Left renal pelvis (tissue), 4 donors: ENCODE measurements at regions not wholly inside any gene's neighbourhood (a gene's known extent, or its start where the extent isn't known, plus 50 kb on each side); places are given as distances from the start of the nearest gene placed in this dataset.
"Not testable (repeated sequence)": the region's sequence is repeated elsewhere in the genome, so short reads cannot be mapped to it uniquely, and the experiment has no call there.

ENCODE experiments used
- DNase-seq, 4 donors: peaks; one replicate each; pipeline ENCODE4 v3.0.0-alpha.2; 2013; ENCODE audit warnings: low read depth in 4 of 4, low spot score in 3 of 4

DNA sequence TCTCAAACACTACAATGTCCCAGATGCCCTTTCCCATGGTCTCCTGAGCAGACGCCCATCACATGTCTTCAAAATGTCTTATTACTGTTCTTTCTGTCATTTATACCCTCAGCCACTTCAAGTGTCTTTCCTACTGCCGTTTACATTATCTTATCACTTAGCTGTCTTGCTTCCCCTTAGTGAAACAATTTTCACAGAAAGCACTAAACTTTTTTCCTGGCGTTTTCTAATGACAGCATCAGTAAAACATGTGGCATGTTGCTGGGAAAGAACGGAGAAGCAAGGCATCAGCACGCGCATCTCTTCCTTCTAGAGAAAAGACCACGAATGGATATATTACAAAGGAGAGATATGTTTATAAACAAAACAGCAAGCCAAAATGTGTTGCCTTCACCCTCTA lies 189.7 kb upstream of the SLIT2 start:
- DNase-seq: no peak

DNA sequence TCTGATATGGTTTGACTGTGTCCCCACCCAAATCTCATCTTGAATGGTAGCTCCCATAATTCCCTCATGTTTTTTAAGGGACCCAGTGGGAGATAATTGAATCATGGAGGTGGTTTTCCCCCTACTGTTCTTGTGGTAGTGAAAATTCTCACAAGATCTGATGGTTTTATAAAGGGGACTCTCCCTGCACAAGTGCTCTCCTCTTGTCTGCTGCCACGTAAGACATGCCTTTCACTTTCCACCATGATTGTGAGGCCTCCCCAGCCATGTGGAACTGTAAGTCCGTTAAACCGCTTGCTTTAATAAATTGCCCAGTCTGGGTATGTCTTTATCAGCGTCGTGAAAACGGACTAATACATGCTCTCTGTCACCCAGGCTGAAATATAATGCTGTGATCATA lies 200.9 kb upstream of the SLIT2 start:
- no peak for DNase-seq

DNA sequence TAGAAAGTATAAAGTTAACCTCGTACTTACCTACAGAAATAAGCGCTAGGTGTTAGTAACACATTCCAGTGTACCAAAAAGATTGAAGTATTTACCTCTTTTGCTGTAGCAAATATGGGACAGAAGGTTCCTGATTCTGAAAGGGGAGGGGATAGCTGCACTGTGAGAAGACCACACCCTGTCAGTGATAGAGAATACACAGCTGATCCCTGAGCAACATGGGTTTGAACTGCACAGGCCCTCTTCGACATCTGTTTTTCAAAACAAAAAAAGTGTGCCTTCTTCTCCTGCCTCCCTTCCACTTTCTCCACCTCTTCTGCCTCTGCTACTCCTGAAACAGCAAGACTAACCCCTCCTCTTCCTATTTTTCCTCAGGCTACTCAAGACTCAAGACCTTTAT lies 201.8 kb upstream of the SLIT2 start:
- no peak for DNase-seq

DNA sequence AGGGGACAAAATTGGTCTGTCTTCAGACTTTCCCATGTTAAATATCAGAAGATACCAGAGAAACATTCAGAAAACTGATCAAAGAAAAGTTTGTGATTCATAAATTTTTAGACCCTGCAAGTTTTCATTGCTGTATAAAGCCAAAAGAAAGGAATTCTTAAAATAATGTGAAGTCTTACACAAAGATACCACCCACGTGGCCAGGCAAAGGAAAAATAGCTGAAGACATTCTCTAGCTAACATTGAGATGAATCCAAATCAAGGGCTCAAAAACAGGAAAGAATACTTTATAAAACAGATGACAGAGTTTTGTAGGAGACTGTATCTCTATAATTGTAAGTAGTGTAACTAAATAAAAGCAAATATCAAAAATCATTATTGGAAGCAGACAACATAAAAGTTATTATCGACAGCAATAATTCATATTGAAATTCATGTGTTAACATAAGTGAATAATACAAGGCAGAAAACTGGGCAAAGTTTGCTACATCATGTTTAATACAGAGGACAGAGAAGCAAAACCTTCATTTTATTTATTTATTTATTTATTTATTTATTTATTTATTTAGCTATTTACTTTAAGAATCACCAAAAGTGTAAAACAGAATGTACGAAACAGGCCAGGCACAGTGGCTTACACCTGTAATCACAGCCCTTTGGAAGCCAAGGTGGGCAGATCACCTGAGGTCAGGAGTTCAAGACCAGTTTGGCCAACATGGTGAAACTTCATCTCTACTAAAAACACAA lies 204.6 kb upstream of the SLIT2 start:
- DNase-seq: no peak

DNA sequence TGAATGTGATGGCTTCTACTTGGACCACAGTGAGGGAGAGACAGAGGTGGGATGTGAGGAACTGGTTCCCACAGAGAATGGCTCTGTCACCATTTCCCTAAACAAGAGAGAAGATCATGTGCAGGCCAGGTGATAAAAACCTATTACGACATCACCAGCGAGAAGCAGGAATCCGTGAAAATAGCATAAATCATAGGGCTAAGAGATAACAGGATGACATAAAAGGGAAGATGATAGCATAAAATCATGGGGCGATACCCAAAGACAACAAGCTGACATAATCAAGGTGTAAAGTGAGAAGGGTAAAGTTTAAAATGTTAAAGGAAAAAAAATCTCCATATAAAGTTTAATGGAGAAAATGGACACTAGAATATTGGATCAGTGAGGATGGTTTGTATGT lies 205.5 kb upstream of the SLIT2 start:
- DNase-seq: no peak

DNA sequence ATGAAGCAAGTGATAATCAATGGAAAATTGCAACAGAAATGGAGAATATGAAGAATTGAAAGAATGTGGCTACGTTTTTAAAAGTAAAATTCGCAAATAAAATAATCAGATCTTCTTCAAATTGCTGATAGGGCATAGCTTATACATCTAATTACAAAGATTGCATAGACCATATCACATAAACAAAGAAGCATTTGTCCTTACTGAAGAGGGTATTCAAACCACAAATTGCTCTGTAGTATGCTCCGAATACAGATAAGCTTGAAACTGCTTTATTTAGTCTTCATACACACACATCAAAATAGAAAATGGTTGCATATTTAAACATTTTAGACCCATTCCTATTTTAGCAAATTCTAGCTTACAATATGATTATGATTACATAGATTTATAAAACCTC lies 206.7 kb upstream of the SLIT2 start:
- DNase-seq: no peak

DNA sequence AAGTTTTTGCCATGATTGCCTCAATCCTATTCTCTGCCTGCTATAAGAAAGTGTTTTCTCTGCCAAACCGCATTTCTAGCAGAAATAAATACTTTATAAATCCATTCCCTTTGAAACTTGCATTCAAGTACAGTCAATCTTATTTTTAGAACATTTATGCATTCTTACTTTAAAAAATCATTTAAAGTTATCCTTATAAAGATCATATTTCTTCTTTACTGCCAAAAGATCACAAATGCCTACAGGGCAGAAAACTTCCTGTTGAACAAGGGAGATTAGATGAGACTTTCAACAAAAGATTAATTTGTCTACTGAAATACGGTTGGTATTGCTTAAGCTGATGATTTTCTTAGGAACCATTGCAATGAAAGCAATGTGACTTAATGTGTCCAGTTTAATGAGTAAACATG lies 207.2 kb upstream of the SLIT2 start:
- DNase-seq: no peak

DNA sequence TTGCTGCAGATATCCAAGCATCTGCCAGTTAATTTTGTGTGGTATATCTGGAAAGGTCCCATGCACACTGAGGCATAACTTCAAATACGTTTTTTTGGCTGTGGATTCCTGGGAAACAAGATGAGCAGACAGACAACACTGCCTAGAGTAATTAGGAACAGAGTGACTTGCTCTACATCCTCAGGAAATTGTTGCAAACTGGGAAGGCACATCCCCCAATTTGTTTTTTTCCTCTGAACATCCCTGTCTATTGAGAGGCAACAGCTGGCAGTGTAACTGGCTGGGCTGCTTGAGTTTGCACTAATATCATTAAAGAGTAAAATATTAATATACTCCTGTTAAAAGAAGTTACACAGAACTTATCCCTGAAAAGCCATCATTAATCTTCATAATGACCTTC lies 207.7 kb upstream of the SLIT2 start:
- peak in 1 of 4 donors; percentile 16 for DNase-seq

DNA sequence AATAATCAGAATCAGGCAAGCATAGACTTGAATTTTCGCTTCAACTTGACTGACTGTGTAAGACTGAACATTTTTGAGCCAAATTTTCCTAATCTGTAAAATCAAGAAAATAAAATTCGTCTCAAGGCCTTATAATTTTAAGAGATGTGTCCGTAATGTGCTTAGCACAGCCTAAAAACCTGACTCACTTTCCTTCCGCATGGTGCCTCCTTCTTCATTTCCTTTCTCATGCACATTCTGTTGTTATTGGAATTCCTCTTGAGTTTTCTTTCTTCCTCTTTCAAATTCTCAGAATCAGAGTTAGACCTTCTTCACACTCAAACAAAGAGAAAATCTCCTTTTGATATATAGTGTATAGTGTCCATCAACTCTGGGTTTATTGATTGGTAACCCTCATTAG lies 208.9 kb upstream of the SLIT2 start:
- DNase-seq: no peak

DNA sequence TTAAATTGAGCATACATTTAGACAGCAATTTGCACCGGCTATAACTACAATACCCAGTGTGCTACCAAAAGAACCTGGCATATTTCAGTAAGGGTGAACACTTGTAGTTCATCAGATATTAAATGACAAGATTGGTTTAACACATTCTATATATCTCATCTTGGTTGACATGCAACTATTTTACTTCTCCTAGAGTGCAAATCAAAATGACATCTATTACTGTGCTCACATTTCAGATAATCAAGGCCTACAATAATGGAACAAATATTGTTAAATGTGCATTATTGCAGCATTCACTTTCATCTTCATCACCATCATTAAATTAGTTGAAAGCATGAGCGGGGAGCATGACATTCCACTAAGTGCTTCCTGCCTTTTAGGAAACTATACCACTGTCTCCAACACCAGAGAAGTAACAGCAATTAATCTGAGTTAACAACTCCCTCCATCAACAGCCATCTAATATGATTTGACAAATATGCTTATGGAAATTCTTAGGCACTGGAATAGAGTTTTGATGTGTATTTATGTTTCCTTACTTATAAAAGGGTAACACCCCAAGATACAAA lies 209.8 kb upstream of the SLIT2 start:
- no peak for DNase-seq

DNA sequence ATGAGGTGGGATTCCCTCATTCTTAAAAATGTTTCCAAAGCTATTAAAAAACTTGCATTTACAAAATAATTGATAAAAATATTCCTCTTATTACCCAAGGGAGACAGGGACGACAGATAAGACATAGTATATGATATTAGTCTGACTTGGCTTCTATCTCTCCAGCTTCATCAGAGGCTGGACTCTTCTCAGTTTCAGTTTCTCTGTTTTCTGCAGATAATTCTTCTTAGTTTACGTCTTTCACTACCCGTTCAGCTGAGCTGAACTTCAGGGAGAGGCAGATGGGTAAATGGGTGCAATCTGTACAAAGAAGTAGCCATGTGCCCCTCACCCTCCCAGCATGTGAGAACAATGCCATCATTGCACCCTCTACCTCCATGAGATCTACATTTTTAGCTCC lies 214.0 kb upstream of the SLIT2 start:
- DNase-seq: no peak

DNA sequence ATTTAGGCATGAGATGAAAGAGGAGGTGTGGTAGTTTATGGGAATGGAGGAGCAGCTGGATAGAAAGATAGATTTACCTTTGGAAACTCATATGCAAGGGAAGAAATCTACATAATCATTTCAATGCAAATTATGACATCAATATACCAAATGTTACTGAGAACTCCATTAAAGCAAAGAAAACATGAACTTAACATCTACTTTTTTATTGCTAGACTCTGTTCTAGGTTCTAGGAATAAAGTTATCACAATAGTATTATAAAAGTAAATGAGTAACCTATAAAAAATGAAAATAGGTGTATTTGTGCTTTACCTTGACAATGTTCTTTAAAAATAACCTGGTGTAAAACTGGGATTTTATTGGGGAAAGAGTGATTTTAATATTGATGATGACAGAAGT lies 221.6 kb upstream of the SLIT2 start:
- DNase-seq: no peak

DNA sequence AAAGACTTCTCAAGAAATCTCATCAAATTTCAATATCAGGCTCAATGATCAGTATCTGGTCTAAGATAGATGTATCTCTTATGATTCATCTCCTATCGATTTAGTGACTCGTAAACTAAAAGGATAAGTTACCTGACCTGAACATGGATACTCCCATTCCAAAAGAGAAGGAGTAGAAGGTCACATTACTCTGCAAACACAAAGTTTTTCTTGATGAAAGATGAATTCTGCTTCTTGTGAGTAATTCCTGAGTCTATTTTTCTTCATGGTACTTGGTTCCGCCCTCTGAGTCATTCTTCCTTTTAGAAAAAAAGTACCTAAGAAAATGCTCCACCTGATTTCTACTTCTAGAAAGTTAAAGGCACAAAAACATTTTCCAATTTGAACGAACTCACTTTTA lies 223.1 kb upstream of the SLIT2 start:
- no peak for DNase-seq

DNA sequence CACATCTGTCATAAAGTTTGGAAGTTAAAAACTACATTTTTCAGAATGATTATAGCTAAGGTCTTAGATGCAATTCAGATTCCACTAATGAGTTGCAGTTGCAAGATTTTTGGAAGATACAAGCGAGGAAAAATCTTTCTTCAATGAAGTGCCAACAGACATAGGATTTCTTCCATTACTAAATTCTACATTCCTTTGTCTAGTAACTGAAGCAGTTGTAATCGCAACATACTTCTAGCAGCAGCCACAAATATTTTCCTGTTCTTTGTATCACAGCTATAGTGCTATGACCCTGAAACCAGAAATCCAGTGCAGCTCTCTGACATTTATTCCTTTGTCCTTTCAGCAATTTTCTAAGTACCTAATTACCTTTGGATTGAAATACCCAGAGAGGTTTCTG lies 225.2 kb upstream of the SLIT2 start:
- DNase-seq: no peak

DNA sequence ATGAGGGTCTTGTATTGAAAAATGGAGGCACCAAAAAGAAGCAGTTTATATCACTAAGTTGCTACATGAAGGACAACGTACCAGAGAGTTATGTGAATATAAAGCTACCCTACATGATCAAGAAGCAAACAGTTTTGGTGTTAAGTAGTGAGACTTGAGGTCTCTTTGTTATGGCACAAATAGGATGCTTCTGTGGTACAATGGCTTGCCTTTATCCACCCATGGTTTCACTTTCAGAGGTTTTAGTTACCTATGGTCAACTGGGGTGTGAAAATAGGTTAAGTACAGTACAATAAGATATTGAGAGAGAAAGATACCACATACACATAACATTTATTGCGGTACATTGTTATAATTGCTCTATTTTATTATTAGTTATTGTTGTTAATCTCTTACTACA lies 229.2 kb upstream of the SLIT2 start:
- DNase-seq: no peak

DNA sequence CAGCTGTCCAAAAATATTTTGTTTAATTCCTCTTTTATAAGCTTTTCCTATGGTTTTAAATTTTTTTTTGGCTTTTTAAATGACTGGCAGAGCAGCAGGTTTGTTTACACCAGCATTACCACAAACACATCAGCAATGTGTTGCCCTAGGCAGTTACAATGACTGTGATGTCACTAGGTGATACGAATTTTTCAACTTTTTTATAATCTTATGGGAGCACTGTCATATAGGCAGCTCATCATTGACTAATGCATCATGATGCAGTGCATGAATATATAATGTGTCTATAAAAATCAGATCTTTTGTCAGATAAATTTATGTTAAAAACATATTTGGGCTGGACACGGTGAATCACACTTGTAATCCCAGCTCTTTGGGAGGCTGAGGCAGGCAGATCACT lies 231.6 kb upstream of the SLIT2 start:
- no peak for DNase-seq

DNA sequence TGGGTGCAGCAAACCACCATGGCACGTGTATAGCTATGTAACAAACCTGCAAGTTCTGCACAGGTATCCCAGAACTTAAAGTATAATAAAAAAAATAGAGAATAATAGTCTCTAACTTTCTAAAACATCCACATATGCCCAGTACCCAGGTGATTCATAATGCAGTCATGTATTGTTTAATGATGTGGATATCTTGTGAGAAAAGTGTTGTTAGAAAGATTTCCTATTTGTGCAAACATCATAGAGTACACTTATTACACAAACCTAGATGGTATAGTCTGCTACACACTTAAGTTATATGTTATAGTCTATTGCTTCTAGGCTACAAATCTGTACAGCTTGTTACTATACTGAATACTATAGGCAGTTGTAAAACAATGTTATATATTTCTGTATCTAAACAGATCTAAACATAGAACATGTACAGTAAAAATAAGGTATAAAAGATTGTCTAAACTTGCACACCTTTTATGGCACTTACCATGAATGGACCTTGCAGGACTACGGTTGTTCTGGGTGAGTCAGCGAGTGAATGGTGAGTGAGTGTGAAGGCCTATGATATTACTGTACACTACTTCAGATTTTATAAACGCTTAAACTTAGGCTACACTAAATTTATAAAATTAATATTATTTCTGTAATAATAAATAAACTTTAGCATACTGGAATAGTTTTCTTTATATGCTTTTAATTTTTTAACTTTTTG lies 232.2 kb upstream of the SLIT2 start:
- DNase-seq: no peak

DNA sequence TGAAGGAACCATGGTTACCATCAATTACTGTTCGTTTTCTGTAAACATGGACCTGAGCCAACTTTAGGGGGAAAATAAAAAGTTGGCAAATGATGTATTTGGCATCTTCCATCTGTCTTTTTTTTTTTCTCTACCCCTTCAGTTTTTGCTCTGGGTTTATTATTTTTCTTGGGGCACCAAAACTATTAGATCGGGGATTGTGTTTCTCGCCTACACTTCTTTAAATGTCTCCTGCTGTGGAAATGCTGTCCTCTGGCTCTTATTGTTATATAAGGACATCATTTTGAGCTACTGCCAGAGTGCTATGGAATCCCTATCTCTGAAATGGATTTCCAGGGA lies 234.0 kb upstream of the SLIT2 start:
- DNase-seq: no peak

DNA sequence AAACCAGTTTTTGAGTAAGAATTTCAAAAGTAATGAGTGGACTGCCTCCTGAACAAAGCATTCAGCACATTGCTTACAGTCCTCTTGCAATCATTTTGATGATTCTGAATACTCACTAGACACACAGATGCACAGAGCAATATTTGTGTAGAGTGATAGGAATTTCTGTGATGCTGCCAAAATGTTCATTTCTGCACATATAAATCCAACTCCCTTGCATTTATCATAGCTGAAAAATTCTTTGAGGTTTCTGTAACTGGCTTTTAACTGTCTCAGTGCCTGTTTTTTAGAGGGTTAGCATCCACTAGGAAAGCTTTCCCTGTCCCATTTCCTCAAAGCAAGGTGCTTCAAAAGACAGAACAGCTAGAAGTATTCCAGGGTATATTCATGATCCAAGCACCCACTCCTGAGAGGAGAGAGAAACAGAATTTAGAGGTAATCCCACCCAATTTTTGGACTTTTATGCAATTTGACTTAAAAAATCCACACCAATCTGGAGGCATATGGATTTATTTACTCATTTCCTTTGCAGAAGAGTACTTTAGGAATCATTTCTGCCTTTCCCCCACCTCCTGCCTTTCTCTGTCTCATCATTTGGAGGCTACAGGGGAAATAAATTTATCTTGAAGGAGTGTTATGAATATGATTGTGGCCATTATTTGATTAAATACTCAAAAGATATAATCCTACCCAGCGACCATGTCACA lies 234.5 kb upstream of the SLIT2 start:
- DNase-seq: no peak

DNA sequence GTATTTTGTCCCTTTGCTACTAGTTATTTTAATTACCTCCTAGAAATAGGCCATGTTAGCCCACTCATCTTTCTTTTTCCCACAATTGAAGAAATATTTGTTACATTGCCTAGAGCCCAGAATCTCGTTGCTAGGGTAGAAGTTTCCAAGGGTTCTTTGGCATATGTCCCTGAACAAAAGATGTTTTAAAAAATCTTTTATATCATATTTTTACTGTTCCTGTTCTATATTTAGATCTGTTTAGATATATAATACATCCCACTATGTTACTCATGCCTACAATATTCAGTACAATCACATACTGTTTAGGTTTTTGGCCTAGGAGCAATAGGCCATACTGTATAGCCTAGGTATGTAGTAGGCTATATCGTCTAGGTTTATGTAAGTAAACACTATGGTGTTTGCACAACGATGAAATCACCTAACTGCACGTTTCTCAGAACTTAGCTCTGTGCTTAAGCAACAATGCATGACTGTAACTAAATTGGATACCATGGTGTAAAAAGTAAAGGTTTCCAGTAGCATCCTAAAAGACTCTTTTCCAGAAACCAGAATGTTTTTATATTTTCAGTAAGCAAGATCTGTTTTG lies 236.0 kb upstream of the SLIT2 start:
- DNase-seq: no peak

DNA sequence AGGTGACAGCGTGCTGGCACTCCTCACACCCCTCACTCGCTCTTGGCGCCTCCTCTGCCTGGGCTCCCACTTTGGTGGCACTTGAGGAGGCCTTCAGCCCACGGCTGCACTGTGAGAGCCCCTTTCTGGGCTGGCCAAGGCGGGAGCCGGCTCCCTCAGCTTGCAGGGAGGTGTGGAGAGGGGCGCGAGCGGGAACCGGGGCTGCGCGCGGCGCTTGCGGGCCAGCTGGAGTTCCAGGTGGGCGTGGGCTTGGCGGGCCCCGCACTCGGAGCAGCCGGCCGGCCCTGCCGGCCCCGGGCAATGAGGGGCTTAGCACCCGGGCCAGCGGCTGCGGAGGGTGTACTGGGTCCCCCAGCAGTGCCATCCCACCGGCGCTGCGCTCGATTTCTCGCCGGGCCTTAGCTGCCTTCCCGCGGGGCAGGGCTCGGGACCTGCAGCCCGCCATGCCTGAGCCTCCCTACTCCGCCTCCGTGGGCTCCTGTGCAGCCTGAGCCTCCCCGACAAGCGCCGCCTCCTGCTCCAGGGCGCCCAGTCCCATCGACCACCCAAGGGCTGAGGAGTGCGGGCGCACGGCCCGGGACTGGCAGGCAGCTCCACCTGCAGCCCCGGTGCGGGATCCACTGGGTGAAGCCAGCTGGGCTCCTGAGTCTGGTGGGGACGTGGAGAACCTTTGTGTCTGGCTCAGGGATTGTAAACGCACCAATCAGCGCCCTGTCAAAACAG lies 247.7 kb upstream of the SLIT2 start:
- not testable (repeated sequence) for DNase-seq
